HEK293T (cell line): ENCODE measurements at regions not wholly inside any gene's neighbourhood (a gene's known extent, or its start where the extent isn't known, plus 50 kb on each side); places are given as distances from the start of the nearest gene placed in this dataset.

Experiments used
- BHLHE40 ChIP-seq: fragments of 450-650 bp; IDR thresholded peaks from 2 replicates; pipeline ENCODE4 v1.6.1; 2016; ENCODE audit warnings: mild to moderate bottlenecking, moderate library complexity, borderline replicate concordance
- FOXK2 ChIP-seq: fragments of 450-650 bp; IDR thresholded peaks from 2 replicates; pipeline ENCODE4 v1.6.1; 2016; ENCODE audit warnings: mild to moderate bottlenecking
- FOXM1 ChIP-seq: fragments of 450-650 bp; IDR thresholded peaks from 2 replicates; pipeline ENCODE4 v1.6.1; 2017; ENCODE audit warnings: mild to moderate bottlenecking, borderline replicate concordance
- HDGF ChIP-seq: fragments of 450-650 bp; IDR thresholded peaks from 2 replicates; pipeline ENCODE4 v1.6.1; 2017; ENCODE audit warnings: antibody characterized with exemption, borderline replicate concordance
- L3MBTL2 ChIP-seq: fragments of 450-650 bp; conservative IDR thresholded peaks from 2 replicates; pipeline ENCODE4 v1.6.1; 2016; ENCODE audit warnings: mild to moderate bottlenecking
- LEF1 ChIP-seq: fragments of 450-650 bp; IDR thresholded peaks from 2 replicates; pipeline ENCODE4 v1.6.1; 2017; ENCODE audit warnings: mild to moderate bottlenecking, borderline replicate concordance
- SP1 ChIP-seq: fragments of 450-650 bp; IDR thresholded peaks from 2 replicates; pipeline ENCODE4 v1.6.1; 2017
- TF ChIP-seq, protein P1 (sequence below): fragments of 450-650 bp; IDR thresholded peaks from 2 replicates; pipeline ENCODE4 v1.6.1; 2016

DNA sequence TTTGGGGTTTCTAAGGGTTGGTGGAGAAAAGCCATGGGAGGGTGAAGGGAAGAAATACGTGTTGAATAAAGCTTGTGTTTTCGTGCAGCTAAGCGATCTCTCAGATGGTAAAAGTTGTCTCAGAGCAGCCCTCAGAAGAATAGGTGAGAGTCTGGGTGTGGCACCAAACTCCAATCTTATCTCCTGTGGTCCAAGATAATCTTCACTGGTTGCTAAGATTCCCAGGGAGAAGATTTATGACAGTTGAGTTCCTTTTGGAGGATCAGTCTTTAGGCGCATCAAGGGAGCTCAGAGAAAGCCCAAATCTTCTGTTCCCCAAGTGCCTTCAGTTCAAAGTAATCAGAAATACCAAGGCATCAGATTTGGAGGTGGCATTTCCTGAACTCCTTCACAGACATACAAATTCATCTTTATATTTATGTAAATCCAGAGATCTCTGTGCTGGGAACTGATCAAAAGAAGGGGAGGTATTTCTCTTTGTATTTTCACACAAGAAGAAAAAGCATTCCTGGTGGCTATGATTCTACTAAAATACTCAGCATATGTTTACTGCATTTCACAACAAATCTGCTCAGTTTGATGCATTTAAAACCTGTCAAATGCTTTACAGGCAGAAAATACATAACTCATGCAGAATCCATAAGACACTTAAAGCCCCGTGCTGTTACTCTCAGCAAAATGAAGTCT is 102.9 kb downstream of the ABCC12 start:
- TF ChIP-seq SP1 (no peak), L3MBTL2 (no peak), BHLHE40 (no peak), LEF1 (no peak), FOXK2 (no peak), FOXM1 (no peak), HDGF (no peak)
- TF ChIP-seq, protein P1, sequence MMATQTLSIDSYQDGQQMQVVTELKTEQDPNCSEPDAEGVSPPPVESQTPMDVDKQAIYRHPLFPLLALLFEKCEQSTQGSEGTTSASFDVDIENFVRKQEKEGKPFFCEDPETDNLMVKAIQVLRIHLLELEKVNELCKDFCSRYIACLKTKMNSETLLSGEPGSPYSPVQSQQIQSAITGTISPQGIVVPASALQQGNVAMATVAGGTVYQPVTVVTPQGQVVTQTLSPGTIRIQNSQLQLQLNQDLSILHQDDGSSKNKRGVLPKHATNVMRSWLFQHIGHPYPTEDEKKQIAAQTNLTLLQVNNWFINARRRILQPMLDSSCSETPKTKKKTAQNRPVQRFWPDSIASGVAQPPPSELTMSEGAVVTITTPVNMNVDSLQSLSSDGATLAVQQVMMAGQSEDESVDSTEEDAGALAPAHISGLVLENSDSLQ: no peak
